ENCODE measurements at regions not wholly inside any gene's neighbourhood (a gene's known extent, or its start where the extent isn't known, plus 50 kb on each side); places are given as distances from the start of the nearest gene placed in this dataset.

- intact Hi-C loops (cut with DNase I) = no loop called here
- no peak overlapping the region for H3K9ac ChIP-seq (ENCODE audit: low read length in 3 of 3)
Observed at GRCh38 chr2:236472720-236473495, 96.7 kb upstream of the ACKR3 start.

GRCh38 chr2:236473691-236474090 lies 95.9 kb upstream of the ACKR3 start:
- H3K9me3 ChIP-seq (ENCODE audit: control insufficient read depth in 2 of 3, insufficient read depth in 1 of 3, low read length in 3 of 3) = no peaks in the 10 kb centered on the region
- FAIRE-seq (no peak), DNase-seq (no peak)
- H3K27ac ChIP-seq (ENCODE audit: low read depth in 2 of 2, low read length in 2 of 2) = no peak overlapping the region
- H3K9ac ChIP-seq (ENCODE audit: low read length in 3 of 3) = no peak overlapping the region
- no peak for TF ChIP-seq CTCF (IDR thresholded peaks at IDR 0.05; ENCODE audit: borderline replicate concordance, extremely low read depth, insufficient read depth)
- H3K4me1 ChIP-seq (ENCODE audit: control insufficient read depth in 2 of 3, insufficient read depth in 2 of 3, low read depth in 1 of 3, low read length in 3 of 3) = no peaks in the 10 kb centered on the region
- H3K36me3 ChIP-seq (ENCODE audit: control insufficient read depth in 2 of 3, insufficient read depth in 3 of 3, low read length in 3 of 3) = no peaks in the 10 kb centered on the region
- intact Hi-C loops (cut with DNase I) = no loop called here
- no peak overlapping the region for H3K4me3 ChIP-seq (ENCODE audit: low read length in 3 of 3)
- H3K27me3 ChIP-seq (ENCODE audit: control insufficient read depth, insufficient read depth, low read length) = no peaks in the 10 kb centered on the region

More at GRCh38 chr2:236472720-236473495, 96.7 kb upstream of the ACKR3 start:
- FAIRE-seq = no peak
- Histone ChIP-seq H3K27me3 (ENCODE audit: control insufficient read depth, insufficient read depth, low read length) (no peaks in the 10 kb centered on the region), H3K9me3 (ENCODE audit: control insufficient read depth in 2 of 3, insufficient read depth in 1 of 3, low read length in 3 of 3) (no peaks in the 10 kb centered on the region), H3K4me1 (ENCODE audit: control insufficient read depth in 2 of 3, insufficient read depth in 2 of 3, low read depth in 1 of 3, low read length in 3 of 3) (no peaks in the 10 kb centered on the region), H3K36me3 (ENCODE audit: control insufficient read depth in 2 of 3, insufficient read depth in 3 of 3, low read length in 3 of 3) (no peaks in the 10 kb centered on the region), H3K27ac (ENCODE audit: low read depth in 2 of 2, low read length in 2 of 2) (no peak overlapping the region), H3K4me3 (ENCODE audit: low read length in 3 of 3) (no peak overlapping the region)
- no peak for TF ChIP-seq CTCF (IDR thresholded peaks at IDR 0.05; ENCODE audit: borderline replicate concordance, extremely low read depth, insufficient read depth)
- no peak for DNase-seq

DNA sequence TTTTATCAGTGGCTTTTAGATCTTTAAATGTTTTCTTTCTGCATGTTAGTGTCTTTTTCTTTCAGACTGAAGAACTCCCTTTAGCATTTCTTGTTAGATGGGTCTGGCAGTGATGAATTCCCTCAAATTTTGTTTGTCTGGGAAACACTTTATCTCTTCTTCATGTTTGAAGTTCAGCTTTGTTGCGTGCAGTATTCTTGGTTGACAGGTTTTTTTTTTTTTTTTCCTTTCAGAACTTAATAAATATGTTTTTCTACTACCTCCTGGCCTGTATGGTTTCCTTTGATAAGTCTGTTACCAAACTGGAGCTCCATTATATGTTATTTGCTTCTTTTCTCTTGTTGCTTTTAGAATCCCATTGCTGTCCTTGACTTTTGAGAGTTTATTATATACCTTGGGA lies 89.8 kb upstream of the ACKR3 start:
- Histone ChIP-seq H3K9ac (ENCODE audit: low read length in 3 of 3) (no peak overlapping the region), H3K4me1 (ENCODE audit: control insufficient read depth in 2 of 3, insufficient read depth in 2 of 3, low read depth in 1 of 3, low read length in 3 of 3) (no peaks in the 10 kb centered on the region), H3K27ac (ENCODE audit: low read depth in 2 of 2, low read length in 2 of 2) (no peak overlapping the region), H3K36me3 (ENCODE audit: control insufficient read depth in 2 of 3, insufficient read depth in 3 of 3, low read length in 3 of 3) (no peaks in the 10 kb centered on the region), H3K4me3 (ENCODE audit: low read length in 3 of 3) (no peak overlapping the region), H3K27me3 (ENCODE audit: control insufficient read depth, insufficient read depth, low read length) (no peaks in the 10 kb centered on the region), H3K9me3 (ENCODE audit: control insufficient read depth in 2 of 3, insufficient read depth in 1 of 3, low read length in 3 of 3) (peaks cover 0 to 16% (median 0%) of the 10 kb centered on the region in 3 donors)
- no peak for DNase-seq
- no peak for TF ChIP-seq CTCF (IDR thresholded peaks at IDR 0.05; ENCODE audit: borderline replicate concordance, extremely low read depth, insufficient read depth)
- intact Hi-C loops (cut with DNase I) = no loop called here
- no peak for FAIRE-seq

Data from kidney (tissue), 13 donors.